ENCODE measurements at regions not wholly inside any gene's neighbourhood (a gene's known extent, or its start where the extent isn't known, plus 50 kb on each side); places are given as distances from the start of the nearest gene placed in this dataset.

- no peak for TF ChIP-seq CTCF (IDR thresholded peaks at IDR 0.05; ENCODE audit: low read length)
- TF ChIP-seq EZH2 (IDR thresholded peaks at IDR 0.05; ENCODE audit: borderline replicate concordance, low read length), result no peak
Measured at GRCh38 chr3:61505197-61505596, 56.2 kb upstream of the PTPRG start.

Measured in OCI-LY1 (cell line).